ENCODE measurements at regions not wholly inside any gene's neighbourhood (a gene's known extent, or its start where the extent isn't known, plus 50 kb on each side); places are given as distances from the start of the nearest gene placed in this dataset.

- no peak overlapping the region for H3K27ac ChIP-seq (ENCODE audit: low read depth, low read length)
- no peak overlapping the region for H3K4me3 ChIP-seq (ENCODE audit: low read depth in 1 of 2, low read length in 2 of 2)
- H3K27me3 ChIP-seq (ENCODE audit: control insufficient read depth in 1 of 2, insufficient read depth in 2 of 2, low read length in 2 of 2), result no peaks in the 10 kb centered on the region
- H3K9me3 ChIP-seq (ENCODE audit: control insufficient read depth in 1 of 2, low read length in 2 of 2), result no peaks in the 10 kb centered on the region
- no peak overlapping the region for H3K9ac ChIP-seq (ENCODE audit: low read depth in 1 of 2, low read length in 2 of 2)
- no peaks in the 10 kb centered on the region for H3K36me3 ChIP-seq (ENCODE audit: control insufficient read depth in 1 of 2, insufficient read depth in 2 of 2, low read length in 2 of 2)
- peaks cover 9 to 31% of the 10 kb centered on the region in 2 donors for H3K4me1 ChIP-seq (ENCODE audit: control insufficient read depth in 1 of 2, insufficient read depth in 2 of 2, low read length in 2 of 2)
Measured at GRCh38 chr11:15818132-15818842, 538.1 kb downstream of the SOX6 start.

GRCh38 chr11:15819679-15820286 lies 536.6 kb downstream of the SOX6 start:
- H3K4me1 ChIP-seq (ENCODE audit: control insufficient read depth in 1 of 2, insufficient read depth in 2 of 2, low read length in 2 of 2), result peaks cover 9 to 31% of the 10 kb centered on the region in 2 donors
- no peaks in the 10 kb centered on the region for H3K36me3 ChIP-seq (ENCODE audit: control insufficient read depth in 1 of 2, insufficient read depth in 2 of 2, low read length in 2 of 2)
- no peak overlapping the region for H3K9ac ChIP-seq (ENCODE audit: low read depth in 1 of 2, low read length in 2 of 2)
- no peaks in the 10 kb centered on the region for H3K9me3 ChIP-seq (ENCODE audit: control insufficient read depth in 1 of 2, low read length in 2 of 2)
- H3K27ac ChIP-seq (ENCODE audit: low read depth, low read length), result no peak overlapping the region
- H3K4me3 ChIP-seq (ENCODE audit: low read depth in 1 of 2, low read length in 2 of 2), result no peak overlapping the region
- H3K27me3 ChIP-seq (ENCODE audit: control insufficient read depth in 1 of 2, insufficient read depth in 2 of 2, low read length in 2 of 2), result no peaks in the 10 kb centered on the region

- Histone ChIP-seq H3K9ac (ENCODE audit: low read depth in 1 of 2, low read length in 2 of 2) (no peak overlapping the region), H3K9me3 (ENCODE audit: control insufficient read depth in 1 of 2, low read length in 2 of 2) (no peaks in the 10 kb centered on the region), H3K27ac (ENCODE audit: low read depth, low read length) (no peak overlapping the region), H3K4me3 (ENCODE audit: low read depth in 1 of 2, low read length in 2 of 2) (no peak overlapping the region), H3K4me1 (ENCODE audit: control insufficient read depth in 1 of 2, insufficient read depth in 2 of 2, low read length in 2 of 2) (peaks cover 6 to 18% of the 10 kb centered on the region in 2 donors), H3K36me3 (ENCODE audit: control insufficient read depth in 1 of 2, insufficient read depth in 2 of 2, low read length in 2 of 2) (no peaks in the 10 kb centered on the region), H3K27me3 (ENCODE audit: control insufficient read depth in 1 of 2, insufficient read depth in 2 of 2, low read length in 2 of 2) (no peaks in the 10 kb centered on the region)
Measured at GRCh38 chr11:15821451-15821850, 534.9 kb downstream of the SOX6 start.

- peaks cover 3 to 6% of the 10 kb centered on the region in 2 donors for H3K4me1 ChIP-seq (ENCODE audit: control insufficient read depth in 1 of 2, insufficient read depth in 2 of 2, low read length in 2 of 2)
- no peak overlapping the region for H3K4me3 ChIP-seq (ENCODE audit: low read depth in 1 of 2, low read length in 2 of 2)
- H3K36me3 ChIP-seq (ENCODE audit: control insufficient read depth in 1 of 2, insufficient read depth in 2 of 2, low read length in 2 of 2), result no peaks in the 10 kb centered on the region
- H3K27me3 ChIP-seq (ENCODE audit: control insufficient read depth in 1 of 2, insufficient read depth in 2 of 2, low read length in 2 of 2), result no peaks in the 10 kb centered on the region
- no peak overlapping the region for H3K27ac ChIP-seq (ENCODE audit: low read depth, low read length)
- no peak overlapping the region for H3K9ac ChIP-seq (ENCODE audit: low read depth in 1 of 2, low read length in 2 of 2)
- no peaks in the 10 kb centered on the region for H3K9me3 ChIP-seq (ENCODE audit: control insufficient read depth in 1 of 2, low read length in 2 of 2)
Measured at GRCh38 chr11:15824060-15824459, 532.3 kb downstream of the SOX6 start.

- H3K9ac ChIP-seq (ENCODE audit: low read depth in 1 of 2, low read length in 2 of 2), result no peak overlapping the region
- no peak overlapping the region for H3K4me3 ChIP-seq (ENCODE audit: low read depth in 1 of 2, low read length in 2 of 2)
- H3K36me3 ChIP-seq (ENCODE audit: control insufficient read depth in 1 of 2, insufficient read depth in 2 of 2, low read length in 2 of 2), result no peaks in the 10 kb centered on the region
- H3K27ac ChIP-seq (ENCODE audit: low read depth, low read length), result no peak overlapping the region
- no peaks in the 10 kb centered on the region for H3K27me3 ChIP-seq (ENCODE audit: control insufficient read depth in 1 of 2, insufficient read depth in 2 of 2, low read length in 2 of 2)
- peaks cover 0 to 4% of the 10 kb centered on the region in 2 donors for H3K4me1 ChIP-seq (ENCODE audit: control insufficient read depth in 1 of 2, insufficient read depth in 2 of 2, low read length in 2 of 2)
- no peaks in the 10 kb centered on the region for H3K9me3 ChIP-seq (ENCODE audit: control insufficient read depth in 1 of 2, low read length in 2 of 2)
Measured at GRCh38 chr11:15825976-15826650, 530.2 kb downstream of the SOX6 start.

DNA sequence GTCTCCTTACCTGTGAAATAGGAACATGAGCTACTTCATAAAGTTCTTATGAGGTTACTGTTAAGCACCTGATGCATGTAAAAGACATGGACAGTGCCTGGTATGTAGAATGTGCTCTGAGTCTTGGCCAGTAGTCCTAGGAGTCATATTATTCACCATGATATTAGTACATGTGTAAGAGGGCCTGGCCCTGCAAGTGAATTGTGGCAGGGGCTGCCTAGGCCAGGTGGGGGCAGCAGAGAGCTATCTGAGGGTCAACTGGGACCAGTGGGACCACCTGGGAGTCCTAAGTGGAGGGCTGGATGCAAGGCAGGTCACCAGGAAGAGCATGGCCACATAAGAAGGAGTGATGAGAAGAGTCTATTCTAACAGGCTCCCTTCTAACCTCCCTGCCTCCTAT lies 529.5 kb downstream of the SOX6 start:
- H3K4me1 ChIP-seq (ENCODE audit: control insufficient read depth in 1 of 2, insufficient read depth in 2 of 2, low read length in 2 of 2), result peaks cover 0 to 4% of the 10 kb centered on the region in 2 donors
- no peak overlapping the region for H3K4me3 ChIP-seq (ENCODE audit: low read depth in 1 of 2, low read length in 2 of 2)
- H3K36me3 ChIP-seq (ENCODE audit: control insufficient read depth in 1 of 2, insufficient read depth in 2 of 2, low read length in 2 of 2), result no peaks in the 10 kb centered on the region
- no peaks in the 10 kb centered on the region for H3K27me3 ChIP-seq (ENCODE audit: control insufficient read depth in 1 of 2, insufficient read depth in 2 of 2, low read length in 2 of 2)
- no peaks in the 10 kb centered on the region for H3K9me3 ChIP-seq (ENCODE audit: control insufficient read depth in 1 of 2, low read length in 2 of 2)
- H3K9ac ChIP-seq (ENCODE audit: low read depth in 1 of 2, low read length in 2 of 2), result no peak overlapping the region
- H3K27ac ChIP-seq (ENCODE audit: low read depth, low read length), result no peak overlapping the region

DNA sequence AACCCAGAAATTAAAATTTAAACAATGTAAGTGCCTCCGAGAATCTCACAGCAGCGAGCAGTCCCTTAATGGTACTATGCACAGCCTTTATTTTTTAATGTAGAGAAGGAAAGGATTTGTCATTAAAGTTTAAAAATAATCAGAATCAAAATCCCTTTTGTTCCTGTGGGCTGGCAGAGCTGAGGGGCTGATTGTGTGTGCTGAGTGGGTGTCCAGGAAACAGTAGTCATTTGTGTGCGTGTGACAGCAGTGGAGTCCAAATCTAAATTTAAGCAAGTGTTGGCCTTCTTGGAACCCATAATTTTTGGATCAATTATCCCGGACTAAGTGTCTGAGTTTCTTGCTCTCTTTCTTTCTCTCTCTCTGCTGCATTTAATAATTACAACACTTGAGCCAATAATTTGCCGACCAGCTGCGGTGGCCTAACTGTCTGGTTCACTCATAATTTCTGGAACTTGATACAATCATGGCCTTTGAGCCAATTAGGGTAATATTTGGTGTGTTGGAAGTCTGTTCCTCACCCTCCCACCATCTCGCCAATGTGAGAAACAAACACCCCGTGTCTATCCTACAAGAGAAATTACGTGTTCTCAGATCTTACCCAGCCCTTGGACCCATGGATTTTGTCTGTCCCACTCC lies 528.0 kb downstream of the SOX6 start:
- Histone ChIP-seq H3K9ac (ENCODE audit: low read depth in 1 of 2, low read length in 2 of 2) (no peak overlapping the region), H3K36me3 (ENCODE audit: control insufficient read depth in 1 of 2, insufficient read depth in 2 of 2, low read length in 2 of 2) (no peaks in the 10 kb centered on the region), H3K4me1 (ENCODE audit: control insufficient read depth in 1 of 2, insufficient read depth in 2 of 2, low read length in 2 of 2) (peaks cover 0 to 4% of the 10 kb centered on the region in 2 donors), H3K9me3 (ENCODE audit: control insufficient read depth in 1 of 2, low read length in 2 of 2) (no peaks in the 10 kb centered on the region), H3K4me3 (ENCODE audit: low read depth in 1 of 2, low read length in 2 of 2) (no peak overlapping the region), H3K27me3 (ENCODE audit: control insufficient read depth in 1 of 2, insufficient read depth in 2 of 2, low read length in 2 of 2) (no peaks in the 10 kb centered on the region), H3K27ac (ENCODE audit: low read depth, low read length) (no peak overlapping the region)

GRCh38 chr11:15829312-15829711 lies 527.0 kb downstream of the SOX6 start:
- Histone ChIP-seq H3K27me3 (ENCODE audit: control insufficient read depth in 1 of 2, insufficient read depth in 2 of 2, low read length in 2 of 2) (no peaks in the 10 kb centered on the region), H3K4me3 (ENCODE audit: low read depth in 1 of 2, low read length in 2 of 2) (no peak overlapping the region), H3K27ac (ENCODE audit: low read depth, low read length) (no peak overlapping the region), H3K4me1 (ENCODE audit: control insufficient read depth in 1 of 2, insufficient read depth in 2 of 2, low read length in 2 of 2) (peaks cover 0 to 4% of the 10 kb centered on the region in 2 donors), H3K9ac (ENCODE audit: low read depth in 1 of 2, low read length in 2 of 2) (no peak overlapping the region), H3K9me3 (ENCODE audit: control insufficient read depth in 1 of 2, low read length in 2 of 2) (no peaks in the 10 kb centered on the region), H3K36me3 (ENCODE audit: control insufficient read depth in 1 of 2, insufficient read depth in 2 of 2, low read length in 2 of 2) (no peaks in the 10 kb centered on the region)

GRCh38 chr11:15830741-15831428 lies 525.5 kb downstream of the SOX6 start:
- H3K27ac ChIP-seq (ENCODE audit: low read depth, low read length), result no peak overlapping the region

More at GRCh38 chr11:15830741-15831428, 525.5 kb downstream of the SOX6 start:
- H3K27me3 ChIP-seq (ENCODE audit: control insufficient read depth in 1 of 2, insufficient read depth in 2 of 2, low read length in 2 of 2), result no peaks in the 10 kb centered on the region
- H3K36me3 ChIP-seq (ENCODE audit: control insufficient read depth in 1 of 2, insufficient read depth in 2 of 2, low read length in 2 of 2), result no peaks in the 10 kb centered on the region
- H3K9ac ChIP-seq (ENCODE audit: low read depth in 1 of 2, low read length in 2 of 2), result no peak overlapping the region
- no peak overlapping the region for H3K4me3 ChIP-seq (ENCODE audit: low read depth in 1 of 2, low read length in 2 of 2)
- H3K9me3 ChIP-seq (ENCODE audit: control insufficient read depth in 1 of 2, low read length in 2 of 2), result no peaks in the 10 kb centered on the region
- H3K4me1 ChIP-seq (ENCODE audit: control insufficient read depth in 1 of 2, insufficient read depth in 2 of 2, low read length in 2 of 2), result peaks cover 0 to 10% of the 10 kb centered on the region in 2 donors
